ENCODE measurements at regions not wholly inside any gene's neighbourhood (a gene's known extent, or its start where the extent isn't known, plus 50 kb on each side); places are given as distances from the start of the nearest gene placed in this dataset.
"Not testable (repeated sequence)": the region's sequence is repeated elsewhere in the genome, so short reads cannot be mapped to it uniquely, and the experiment has no call there.

DNA sequence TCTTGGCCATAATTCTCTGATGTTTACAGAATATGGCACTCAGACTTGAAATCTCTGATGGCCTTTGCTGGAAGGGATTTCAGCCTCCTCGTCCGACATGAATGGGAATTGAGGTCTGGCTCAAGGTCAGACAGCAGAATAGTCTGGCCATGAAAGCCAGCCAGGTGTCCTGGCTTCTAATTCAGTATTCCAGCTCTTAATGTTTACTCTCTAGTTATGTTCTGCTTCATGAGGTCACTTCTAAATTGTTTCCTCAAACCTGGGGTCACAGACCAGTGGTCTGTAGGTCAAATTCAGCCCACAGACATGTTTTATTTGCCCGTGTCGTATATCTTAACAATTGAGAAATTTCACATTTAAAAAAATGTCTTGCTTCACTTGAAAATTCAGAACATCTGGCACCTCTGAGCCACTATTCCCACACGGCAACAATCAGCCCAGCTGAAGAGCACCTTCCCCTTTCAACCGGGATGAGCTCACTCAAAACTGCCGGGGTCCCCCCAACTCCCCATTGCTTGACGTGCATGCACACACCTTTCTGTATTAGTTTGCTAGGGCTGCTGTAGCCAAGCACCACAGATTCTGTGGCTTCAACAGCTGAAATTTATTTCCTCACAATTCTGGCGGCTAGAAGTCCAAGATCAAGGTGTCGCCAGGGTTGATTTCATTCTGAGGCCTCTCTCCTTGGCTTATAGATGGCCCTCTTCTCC, 243.5 kb downstream of the ENC1 start:
- no peak for DNase-seq

DNA sequence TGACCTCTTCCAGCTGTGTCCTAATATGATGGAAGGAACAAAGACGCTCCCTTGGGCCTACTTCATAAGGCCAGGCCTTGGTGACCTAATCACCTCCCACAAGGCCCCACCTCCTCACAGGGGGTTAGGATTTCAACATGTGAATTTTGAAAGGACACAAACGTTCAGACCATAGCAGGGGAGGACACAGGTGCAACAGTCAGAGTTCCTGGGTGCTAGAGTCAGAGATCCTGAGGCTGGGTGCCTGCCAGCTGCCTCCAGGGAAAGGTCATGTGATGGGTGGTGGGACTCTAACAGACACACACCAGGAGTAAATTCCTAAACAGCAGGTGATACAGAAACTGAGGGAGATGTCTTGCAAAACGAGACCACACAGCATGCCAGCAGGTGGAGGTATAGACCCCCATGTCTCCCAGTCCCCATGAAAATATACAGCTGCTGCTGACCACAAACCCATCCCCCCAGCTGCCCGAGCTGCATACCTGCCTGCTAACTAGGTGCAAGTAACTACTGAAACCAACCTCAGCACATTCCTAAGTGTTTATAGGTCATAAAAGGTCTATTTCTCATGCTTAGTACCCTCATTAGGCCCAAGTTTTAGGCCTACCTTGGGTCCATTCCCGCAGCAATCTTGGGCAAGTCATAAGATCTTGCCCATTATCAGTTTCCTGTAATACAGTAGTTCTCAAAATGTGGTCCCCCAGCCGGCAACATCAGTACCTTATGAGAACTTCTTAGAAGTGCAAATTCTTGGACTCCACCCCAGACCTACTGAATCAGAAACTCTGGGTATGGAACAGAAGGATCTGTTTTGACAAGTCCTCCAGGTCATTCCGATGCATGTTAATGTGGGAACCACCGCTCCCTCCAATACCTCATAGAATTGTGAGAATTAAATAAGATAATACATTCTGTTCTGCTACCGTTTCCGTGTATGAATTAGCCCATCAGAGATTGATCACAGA, 245.3 kb downstream of the ENC1 start:
- DNase-seq, result no peak

DNA sequence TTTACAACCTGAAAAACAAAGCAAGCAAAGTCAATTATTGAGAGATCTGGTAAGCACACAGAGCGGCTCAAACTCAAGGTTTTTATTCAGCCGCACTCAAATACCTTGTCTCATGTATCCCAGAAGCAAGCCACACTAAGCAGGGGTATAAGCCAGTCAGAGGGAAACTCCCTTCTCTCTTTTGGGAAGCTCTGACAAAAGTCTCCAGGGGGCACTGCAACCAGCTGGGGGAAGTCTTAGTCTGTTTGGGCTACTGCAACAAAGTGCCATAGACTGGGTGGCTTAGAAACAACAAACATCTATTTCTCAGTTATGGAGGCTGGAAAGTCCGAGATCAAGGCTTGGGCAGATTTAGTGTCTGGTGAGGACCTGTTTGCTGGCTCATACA, 246.0 kb downstream of the ENC1 start:
- DNase-seq, result no peak

DNA sequence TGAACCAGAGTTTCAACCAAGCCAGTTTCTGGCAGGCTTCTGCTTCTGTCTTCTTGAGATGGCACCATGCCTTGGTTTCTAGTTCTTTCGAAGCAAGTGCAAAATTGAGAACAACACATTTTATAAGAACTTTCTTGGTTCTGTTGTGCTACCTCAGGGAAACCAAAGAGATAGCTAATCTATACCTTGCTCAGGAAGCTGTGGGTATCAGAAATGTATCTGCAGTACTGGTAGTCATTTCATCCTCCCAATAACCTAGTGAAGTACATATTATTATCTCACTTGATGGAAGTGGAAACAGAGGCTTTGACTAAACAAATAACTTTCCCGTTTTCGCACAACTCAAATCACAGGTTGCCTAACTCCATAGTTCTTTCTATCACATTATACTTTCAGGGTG, 246.6 kb downstream of the ENC1 start:
- no peak for DNase-seq

DNA sequence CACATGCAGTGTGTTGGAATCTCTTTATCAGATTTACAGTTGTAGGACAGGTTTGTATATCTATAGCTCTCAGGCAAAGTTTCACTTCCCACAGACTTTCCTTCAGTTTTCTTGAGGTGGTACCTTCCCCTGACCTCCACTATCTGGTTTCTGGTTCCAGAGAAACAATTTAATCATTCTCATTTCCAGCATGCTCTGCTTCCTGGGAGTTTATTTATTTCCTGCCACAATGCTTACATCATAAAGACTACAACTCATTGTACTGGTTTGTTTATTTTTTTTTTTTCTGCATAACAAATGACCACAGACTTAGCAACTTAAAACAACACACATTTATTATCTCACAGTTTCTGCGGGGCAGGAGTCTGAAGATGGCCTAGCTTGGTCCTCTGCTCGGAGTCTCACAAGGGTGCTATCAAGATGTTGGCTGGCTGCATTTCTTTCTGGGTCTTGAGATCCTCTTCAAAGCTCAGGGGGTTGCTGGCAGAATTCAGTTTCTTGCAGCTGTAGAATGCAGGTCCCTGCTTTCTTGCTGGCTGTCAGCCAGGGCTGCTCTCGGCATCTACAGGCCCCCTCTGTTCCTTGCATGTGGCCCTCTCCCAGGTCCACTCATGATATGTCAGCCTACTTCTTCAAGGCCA, 247.7 kb downstream of the ENC1 start:
- DNase-seq, result no peak

DNA sequence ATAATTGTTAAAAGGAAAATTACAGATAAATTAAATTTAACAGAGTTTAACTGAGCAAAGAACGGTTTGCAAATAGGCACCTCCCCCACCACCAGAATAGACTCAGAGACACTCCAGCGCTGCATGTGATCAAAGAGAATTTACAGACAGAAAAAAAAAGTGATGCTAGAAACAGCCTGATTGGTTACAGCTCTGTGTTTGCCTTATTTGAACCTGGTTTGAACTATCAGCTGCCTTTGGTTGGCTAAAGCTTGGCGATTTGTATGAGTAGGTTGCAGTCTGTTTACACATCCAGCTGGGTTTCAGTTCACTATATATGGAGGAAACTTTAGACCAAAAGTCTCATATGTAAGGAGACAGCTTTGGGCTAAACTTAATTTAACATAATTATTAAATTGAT, 249.1 kb downstream of the ENC1 start:
- no peak for DNase-seq

DNA sequence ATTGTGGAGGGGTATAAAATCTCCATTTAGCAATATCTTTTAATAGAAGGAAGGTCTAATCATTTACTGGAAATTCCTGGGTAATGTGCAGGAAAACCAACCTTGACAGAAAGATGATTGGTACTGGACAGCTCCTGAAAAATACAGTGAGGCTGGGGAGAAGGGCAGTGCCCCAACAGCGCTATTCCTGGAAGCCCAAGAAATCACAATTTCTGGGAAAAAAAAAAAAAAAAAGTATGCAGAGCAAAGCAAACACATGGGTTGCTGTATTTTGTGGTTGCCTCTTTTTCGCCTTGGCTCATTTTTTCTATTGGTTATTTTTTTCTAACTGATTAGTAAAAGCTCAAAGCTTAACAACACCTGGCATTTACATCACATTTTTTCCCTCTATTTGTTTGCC, 249.7 kb downstream of the ENC1 start:
- no peak for DNase-seq

DNA sequence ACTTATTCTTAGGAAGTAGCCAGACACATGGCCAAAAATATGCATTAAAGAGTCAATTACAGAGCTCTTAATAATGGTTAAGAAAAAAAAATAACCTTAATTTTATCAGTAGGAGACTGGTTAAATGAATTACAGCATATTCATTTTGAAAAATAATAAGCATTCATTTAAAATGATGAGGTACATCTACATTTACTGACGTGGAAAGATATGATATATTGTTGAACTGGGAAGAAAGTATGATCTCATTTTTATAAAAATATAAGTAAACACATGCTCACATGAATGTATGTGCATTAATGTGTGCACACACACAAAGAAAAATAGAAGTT, 250.3 kb downstream of the ENC1 start:
- DNase-seq, result no peak

DNA sequence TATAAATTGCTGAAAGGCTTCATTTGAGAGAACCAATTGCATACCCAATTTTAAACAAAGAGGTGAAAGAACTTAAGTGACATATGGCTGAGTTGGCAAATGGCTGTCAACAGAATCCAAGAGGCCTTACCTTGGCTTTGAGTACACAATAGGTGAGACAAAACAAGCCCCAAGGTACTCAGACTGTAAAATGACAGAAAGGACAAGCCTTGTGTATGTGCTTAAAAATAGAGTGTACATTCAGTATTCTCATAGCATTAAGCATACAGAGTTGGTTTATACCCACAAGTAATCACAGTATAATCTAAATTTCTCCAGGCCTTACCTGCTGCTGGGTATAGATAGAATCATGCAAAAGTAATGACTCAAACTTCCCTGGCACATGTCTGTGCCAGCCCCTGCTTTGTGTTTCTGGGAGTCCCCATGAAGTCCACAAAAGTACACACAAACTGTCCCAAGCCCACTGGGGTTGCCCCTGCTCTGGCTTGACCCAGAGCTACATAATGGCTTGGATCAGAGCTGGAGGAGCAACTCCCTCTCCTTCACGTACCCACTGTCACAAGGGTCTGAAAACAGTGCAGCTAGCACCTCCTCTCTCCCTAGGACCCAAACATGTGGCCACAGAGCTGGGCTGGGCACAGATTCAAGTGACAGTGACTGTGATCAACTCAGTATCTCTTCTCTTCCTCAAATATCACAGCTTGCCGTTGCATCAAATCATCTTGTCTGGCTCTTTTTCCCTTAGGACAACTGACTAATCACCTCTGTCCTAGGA, 250.8 kb downstream of the ENC1 start:
- DNase-seq, result no peak

DNA sequence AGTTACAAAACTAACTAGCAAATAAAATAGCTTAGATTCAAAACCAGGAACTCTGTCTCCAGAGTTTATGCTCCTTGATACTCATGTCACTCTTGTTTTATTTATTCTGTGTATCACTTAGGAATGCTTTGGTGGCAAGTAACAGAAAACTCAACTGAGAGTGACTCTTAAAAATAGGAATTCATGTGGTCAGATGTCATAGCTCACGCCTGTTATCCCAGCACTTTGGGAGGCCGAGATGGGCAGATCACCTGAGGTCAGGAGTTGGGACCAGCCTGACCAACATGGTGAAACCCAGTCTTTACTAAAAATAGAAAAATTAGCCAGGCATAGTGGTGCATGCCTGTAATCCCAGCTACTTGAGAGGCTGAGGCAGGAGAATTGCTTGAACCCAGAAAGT, 252.1 kb downstream of the ENC1 start:
- DNase-seq, result not testable (repeated sequence)

DNA sequence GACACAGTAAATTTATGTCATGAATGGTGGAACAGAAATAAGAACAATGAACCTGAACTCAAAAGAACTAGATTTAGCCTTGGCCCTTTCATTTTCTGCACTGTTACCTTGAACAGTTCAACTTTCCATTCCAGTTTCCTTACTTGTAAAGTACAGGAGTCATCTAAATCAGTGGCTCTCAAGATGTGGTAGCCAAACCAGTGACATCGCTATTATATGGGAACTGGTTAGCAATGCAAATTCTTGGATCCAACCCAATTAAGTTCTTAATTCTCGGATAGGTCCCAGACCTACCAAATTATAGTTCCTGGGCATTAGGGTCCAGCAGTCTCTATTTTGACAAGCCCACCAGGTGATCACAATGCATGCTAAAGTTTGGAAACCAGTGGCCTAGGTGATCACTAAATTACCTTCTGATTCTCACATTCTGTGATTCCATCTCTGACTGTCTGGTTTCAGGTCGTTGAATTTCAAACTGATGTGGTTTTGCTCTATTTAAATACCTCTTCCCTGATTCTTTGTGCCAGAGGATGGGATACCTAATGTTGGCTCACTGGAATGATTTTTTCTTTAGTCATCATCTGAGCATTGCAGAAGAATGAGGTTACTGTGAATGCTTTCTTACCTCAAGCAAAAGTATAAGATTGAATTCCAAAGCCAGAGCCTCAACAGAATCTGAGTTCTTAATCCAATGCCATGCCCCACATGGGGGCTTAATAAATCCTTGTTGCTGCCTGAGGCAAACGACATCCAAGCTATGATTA, 253.8 kb downstream of the ENC1 start:
- DNase-seq, result no peak

DNA sequence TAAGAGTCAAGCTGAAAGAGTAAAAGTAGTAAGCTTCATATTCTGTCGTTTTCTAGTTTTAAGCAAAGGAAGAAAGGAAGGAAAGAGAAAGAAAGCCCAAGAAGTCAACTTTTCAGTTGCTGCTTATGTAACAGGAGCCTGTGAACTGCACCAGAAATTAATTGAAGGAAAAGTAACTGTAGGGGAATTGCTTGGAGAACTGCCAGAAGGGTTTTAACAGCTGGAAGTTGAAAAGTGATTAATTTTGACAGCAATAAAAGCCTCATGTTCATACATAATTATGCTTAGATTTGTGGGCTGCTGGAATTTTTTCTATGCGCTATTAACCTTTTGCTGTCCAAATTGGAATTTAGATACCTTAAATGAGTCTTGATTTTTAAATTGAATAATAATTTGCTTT, 255.7 kb downstream of the ENC1 start:
- no peak for DNase-seq

DNA sequence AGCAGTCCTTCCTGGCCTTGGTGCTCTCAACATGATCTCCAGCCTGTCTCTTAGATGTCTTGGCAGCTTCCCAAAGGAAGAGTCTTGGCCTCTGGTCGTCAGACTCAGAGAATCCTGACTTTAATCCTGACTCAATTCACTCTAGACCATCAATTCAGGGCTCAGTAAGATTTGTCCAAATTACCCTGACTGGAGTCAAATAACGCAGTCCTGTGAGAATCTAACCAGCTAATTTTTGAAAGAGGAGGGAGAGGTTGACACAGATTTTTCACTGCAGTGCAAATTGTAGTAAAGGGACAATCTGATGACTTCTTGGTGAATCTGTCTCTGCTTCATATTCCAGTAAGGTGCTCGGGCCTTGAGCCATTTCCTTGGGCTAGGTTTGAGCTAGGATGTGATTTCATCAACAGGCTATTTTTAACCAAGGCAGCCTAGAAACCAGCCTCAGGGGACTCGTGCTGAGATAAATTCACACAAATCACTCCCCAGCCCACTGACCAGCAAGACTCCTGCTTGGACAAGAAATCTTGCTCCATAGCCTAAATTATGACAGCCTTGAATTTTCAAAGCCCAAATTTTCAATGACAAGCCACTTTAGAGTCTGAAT, 257.4 kb downstream of the ENC1 start:
- no peak for DNase-seq

DNA sequence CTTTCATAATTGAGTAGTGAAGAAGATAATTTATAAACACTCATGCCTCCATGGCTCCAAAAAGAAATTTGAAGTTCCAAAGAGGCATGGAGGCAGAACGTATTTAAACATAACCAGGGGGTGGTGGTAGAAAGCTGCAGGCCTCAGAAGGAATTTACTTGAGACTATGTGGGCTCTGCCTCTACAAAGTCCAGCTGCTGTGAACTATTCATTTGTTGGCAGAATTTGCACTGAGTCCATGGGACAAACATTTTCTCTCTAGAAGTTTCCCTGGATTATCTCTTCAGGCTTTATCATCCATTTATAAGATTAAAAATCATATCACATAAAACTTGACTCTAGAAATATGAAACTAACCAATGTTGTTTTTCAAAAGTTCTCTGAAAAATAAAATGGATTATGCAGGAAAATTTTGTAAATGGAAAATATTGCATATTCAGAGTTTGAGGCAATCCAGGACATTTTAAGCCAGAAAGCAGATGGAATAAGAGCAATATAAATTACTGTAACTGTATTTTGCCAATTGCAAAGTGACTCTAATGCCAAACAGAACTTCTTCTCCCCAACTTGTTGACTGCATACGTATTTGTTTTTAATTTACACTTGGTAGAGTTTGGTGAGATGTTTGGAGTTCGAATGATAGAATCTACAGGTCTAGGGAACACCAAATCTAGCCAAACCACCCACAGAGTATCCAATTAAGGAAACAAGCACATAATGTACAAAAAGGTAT, 258.2 kb downstream of the ENC1 start:
- no peak for DNase-seq

DNA sequence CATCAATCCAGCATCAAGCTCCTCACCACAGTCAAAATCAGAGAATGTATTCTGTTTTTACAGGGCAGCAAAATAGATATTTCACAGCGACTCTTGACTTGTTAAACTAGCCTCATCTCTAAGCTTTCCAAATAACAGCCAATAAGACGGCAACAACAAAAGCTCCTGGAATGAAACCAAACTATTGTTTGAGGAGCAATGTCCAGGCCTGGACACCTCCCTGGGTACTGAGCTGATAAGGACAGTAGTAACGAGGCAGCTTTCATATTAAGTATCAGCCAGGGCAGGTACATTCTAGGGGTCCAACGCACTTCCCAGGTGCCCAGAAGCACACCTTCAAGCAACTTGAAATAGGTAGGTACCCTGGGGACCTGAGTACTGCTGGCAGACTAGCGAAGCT, 260.3 kb downstream of the ENC1 start:
- no peak for DNase-seq

DNA sequence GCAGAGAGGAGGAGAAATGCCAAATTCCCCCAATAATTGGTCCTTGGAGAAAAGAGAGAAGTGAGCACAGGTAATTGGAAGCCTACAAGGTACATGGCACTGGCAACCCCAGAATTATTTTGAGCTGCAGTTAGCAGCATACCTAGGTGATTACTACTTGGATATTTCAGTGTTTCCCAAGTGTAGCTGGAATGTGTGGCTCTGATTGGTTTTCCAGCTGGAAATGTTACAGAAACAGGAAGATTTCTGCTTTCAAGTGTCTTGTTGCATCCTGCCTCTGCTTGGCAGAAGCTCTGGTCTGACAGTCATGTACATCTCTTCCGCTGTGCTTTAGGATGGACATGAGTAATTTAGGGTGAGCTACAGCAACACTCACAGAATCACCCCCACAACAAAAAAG, 262.1 kb downstream of the ENC1 start:
- no peak for DNase-seq

DNA sequence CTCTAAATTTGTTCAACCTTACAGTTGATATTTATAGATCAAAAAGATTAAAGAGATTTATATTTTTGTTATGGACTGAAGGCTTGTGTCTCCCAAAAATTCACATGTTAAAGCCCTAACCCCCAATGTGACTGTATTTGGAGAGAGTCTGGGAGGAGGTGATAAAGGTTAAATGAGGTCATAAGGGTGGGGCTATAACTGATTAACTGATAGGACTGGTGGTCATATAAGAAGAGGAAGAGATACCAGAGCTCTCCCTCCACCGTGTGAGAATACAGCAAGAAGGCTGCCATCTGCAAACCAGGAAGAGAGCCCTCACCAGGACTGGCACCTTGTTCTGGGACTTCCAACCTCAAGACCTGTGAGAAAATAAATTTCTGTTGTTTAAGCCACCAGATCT, 264.3 kb downstream of the ENC1 start:
- DNase-seq, result no peak

DNA sequence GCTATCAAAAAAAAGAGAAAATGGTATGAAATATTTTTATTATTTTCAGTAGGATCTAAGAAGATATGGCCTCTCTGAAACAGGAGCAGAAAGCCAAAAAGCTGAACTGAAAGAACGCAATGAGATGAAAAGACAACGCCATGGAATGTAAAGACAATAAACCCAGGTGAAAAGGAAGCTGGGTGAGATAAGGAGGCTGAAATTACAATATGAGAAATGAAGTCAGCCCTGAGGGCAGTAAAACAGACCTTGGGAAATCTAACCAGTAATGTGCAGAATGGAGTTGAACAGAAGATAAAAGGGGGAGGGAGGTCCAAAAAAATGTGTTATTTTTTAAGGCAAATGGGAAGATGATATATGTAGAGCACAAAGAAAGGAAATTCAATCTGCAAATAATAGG, 265.3 kb downstream of the ENC1 start:
- no peak for DNase-seq

DNA sequence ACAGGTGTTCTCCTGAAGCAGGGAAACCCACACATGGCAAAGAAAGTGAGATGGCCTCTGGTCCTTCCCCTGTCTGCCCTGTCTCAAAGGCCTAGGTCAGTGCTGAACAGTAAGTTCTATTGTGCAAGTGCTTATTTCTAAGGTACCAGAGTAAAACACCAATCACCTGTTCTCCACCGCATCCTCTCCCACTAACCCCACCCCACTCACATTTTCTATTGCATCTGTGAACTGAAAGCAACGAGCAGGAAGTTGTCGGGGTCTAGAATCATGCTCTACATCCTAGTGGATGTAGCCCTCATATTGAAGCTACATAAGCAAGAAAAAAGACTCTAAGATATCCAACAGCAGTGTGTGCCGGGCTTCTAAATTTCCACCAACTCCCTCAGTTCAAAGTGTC, 265.9 kb downstream of the ENC1 start:
- DNase-seq, result no peak

DNA sequence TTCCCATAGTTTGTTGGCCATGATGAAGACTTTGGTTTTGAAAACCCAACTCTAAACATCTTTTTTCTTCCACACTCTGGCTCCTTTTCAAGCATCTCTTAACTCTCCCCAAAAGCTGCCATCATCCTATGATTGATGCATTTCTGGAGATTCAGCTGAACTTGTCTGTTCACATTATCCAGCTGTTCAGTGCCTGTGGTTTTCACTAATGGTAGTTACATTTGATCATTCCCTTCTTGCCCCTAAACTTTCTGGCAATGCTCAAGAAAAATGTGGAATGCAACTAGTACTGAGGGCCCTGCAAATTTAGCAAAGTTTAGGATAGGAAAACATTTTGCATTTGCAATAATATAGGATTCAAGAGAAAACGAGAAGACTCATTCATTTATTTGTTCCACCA, 267.5 kb downstream of the ENC1 start:
- no peak for DNase-seq

DNA sequence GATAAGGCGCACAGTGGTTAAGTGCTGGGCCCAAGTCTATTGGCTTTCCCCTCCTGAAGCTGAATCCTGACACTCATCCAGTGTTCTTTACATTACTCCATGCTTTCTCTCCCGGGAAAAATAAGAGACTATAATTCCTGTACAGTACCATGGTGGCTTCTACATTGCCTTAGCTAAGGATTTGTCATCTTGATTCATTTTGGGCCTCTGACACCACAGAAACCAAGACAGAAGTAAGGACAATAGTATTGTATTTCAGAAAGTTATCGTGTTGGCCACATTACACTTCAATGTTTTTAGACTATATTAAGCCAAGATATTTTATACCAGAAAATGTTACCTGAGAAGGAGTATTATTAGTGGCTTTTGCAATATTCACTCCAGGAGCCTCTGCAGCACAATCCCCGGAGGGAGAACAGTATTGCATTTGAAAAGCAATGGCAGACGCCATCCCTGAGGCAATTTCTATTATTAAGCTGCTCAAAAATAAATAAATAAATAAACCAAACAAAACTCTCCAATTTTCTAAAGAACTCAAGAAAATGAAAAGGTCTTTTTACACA, 267.9 kb downstream of the ENC1 start:
- no peak for DNase-seq

All from CD4-positive, alpha-beta T cell treated with Interleukin-17A for 1 hour (primary cell).